ENCODE measurements at regions not wholly inside any gene's neighbourhood (a gene's known extent, or its start where the extent isn't known, plus 50 kb on each side); places are given as distances from the start of the nearest gene placed in this dataset.

GRCh38 chr11:45371251-45372115 lies 85.3 kb upstream of the SYT13 start:
- no peaks in the 10 kb centered on the region for H3K9me3 ChIP-seq (ENCODE audit: insufficient read depth, low read depth, low read length)
- peaks cover 3% of the 10 kb centered on the region for H3K36me3 Mint-ChIP-seq (ENCODE audit: low read depth, unreplicated experiment)
- no peaks in the 10 kb centered on the region for H3K36me3 ChIP-seq (ENCODE audit: insufficient read depth, low read length)
- no peaks in the 10 kb centered on the region for H3K4me1 ChIP-seq (ENCODE audit: insufficient read depth, low read length)
- H4K20me1 ChIP-seq (ENCODE audit: insufficient read depth, low read length), result no peaks in the 10 kb centered on the region
- no peak overlapping the region for H3K27ac ChIP-seq (ENCODE audit: low read depth, low read length)
- H2AFZ ChIP-seq (ENCODE audit: low read depth, low read length), result peak overlapping the region; percentile 64
- H3K79me2 ChIP-seq (ENCODE audit: insufficient read depth, low read length), result no peaks in the 10 kb centered on the region
- no peak for FAIRE-seq
- no peak overlapping the region for H3K4me3 Mint-ChIP-seq (ENCODE audit: unreplicated experiment)
- no peak overlapping the region for H3K27ac Mint-ChIP-seq (ENCODE audit: unreplicated experiment)
- peak overlapping the region; percentile 76 for H3K4me2 ChIP-seq (ENCODE audit: low read length)
- peak; percentile 8 for DNase-seq (ENCODE audit: low read depth)
- H3K9me3 Mint-ChIP-seq (ENCODE audit: unreplicated experiment), result peaks cover 10% of the 10 kb centered on the region
- H3K9ac ChIP-seq (ENCODE audit: low read length), result no peak overlapping the region
- peaks cover 55% of the 10 kb centered on the region for H3K27me3 ChIP-seq (ENCODE audit: insufficient read depth, low read length)
- H3K27me3 Mint-ChIP-seq (ENCODE audit: low read depth, unreplicated experiment), result peaks cover 99% of the 10 kb centered on the region
- TF ChIP-seq, protein P1, sequence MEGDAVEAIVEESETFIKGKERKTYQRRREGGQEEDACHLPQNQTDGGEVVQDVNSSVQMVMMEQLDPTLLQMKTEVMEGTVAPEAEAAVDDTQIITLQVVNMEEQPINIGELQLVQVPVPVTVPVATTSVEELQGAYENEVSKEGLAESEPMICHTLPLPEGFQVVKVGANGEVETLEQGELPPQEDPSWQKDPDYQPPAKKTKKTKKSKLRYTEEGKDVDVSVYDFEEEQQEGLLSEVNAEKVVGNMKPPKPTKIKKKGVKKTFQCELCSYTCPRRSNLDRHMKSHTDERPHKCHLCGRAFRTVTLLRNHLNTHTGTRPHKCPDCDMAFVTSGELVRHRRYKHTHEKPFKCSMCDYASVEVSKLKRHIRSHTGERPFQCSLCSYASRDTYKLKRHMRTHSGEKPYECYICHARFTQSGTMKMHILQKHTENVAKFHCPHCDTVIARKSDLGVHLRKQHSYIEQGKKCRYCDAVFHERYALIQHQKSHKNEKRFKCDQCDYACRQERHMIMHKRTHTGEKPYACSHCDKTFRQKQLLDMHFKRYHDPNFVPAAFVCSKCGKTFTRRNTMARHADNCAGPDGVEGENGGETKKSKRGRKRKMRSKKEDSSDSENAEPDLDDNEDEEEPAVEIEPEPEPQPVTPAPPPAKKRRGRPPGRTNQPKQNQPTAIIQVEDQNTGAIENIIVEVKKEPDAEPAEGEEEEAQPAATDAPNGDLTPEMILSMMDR (IDR thresholded peaks at IDR 0.05; ENCODE audit: insufficient read depth, low read depth, low read length), result peak; percentile 94
- no peak for TF ChIP-seq EZH2 (IDR thresholded peaks at IDR 0.05; ENCODE audit: insufficient read depth, low read length)
- H3K4me1 Mint-ChIP-seq (ENCODE audit: low read depth, unreplicated experiment), result no peaks in the 10 kb centered on the region
- H3K4me3 ChIP-seq (ENCODE audit: insufficient read depth, low read depth, low read length), result no peak overlapping the region

DNA sequence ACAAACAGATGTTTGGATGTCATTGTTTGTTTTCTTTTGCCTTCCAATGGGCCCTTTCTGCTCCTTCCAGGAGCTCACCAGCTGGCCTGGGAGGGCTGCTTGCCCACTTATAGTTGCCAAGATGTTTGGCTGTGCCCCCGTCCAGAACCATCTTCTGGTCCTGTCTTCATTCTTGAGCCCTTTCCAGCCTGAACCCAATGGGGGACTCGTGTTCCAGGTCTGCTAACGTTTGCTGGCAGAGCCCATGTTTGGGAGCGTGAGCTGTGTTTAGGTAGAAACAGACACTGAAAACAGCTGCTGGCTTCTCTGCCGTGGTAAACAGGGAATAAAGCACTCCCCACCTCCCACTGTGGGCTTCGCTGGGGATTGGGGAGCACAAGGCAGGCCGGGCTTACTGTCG lies 83.2 kb upstream of the SYT13 start:
- Histone ChIP-seq H3K27me3 (ENCODE audit: insufficient read depth, low read length) (peaks cover 47% of the 10 kb centered on the region), H3K27ac (ENCODE audit: low read depth, low read length) (no peak overlapping the region), H3K79me2 (ENCODE audit: insufficient read depth, low read length) (no peaks in the 10 kb centered on the region), H4K20me1 (ENCODE audit: insufficient read depth, low read length) (no peaks in the 10 kb centered on the region), H3K4me2 (ENCODE audit: low read length) (no peak overlapping the region), H3K9me3 (ENCODE audit: insufficient read depth, low read depth, low read length) (no peaks in the 10 kb centered on the region), H2AFZ (ENCODE audit: low read depth, low read length) (no peak overlapping the region), H3K4me1 (ENCODE audit: insufficient read depth, low read length) (no peaks in the 10 kb centered on the region), H3K4me3 (ENCODE audit: insufficient read depth, low read depth, low read length) (no peak overlapping the region), H3K36me3 (ENCODE audit: insufficient read depth, low read length) (no peaks in the 10 kb centered on the region), H3K9ac (ENCODE audit: low read length) (no peak overlapping the region)
- DNase-seq (ENCODE audit: low read depth), result no peak
- H3K27ac Mint-ChIP-seq (ENCODE audit: unreplicated experiment), result no peak overlapping the region
- no peaks in the 10 kb centered on the region for H3K4me1 Mint-ChIP-seq (ENCODE audit: low read depth, unreplicated experiment)
- H3K27me3 Mint-ChIP-seq (ENCODE audit: low read depth, unreplicated experiment), result peaks cover 99% of the 10 kb centered on the region
- no peak for TF ChIP-seq EZH2 (IDR thresholded peaks at IDR 0.05; ENCODE audit: insufficient read depth, low read length)
- TF ChIP-seq, protein P1 (IDR thresholded peaks at IDR 0.05; ENCODE audit: insufficient read depth, low read depth, low read length), result no peak
- no peaks in the 10 kb centered on the region for H3K36me3 Mint-ChIP-seq (ENCODE audit: low read depth, unreplicated experiment)
- no peak for FAIRE-seq
- H3K4me3 Mint-ChIP-seq (ENCODE audit: unreplicated experiment), result no peak overlapping the region
- H3K9me3 Mint-ChIP-seq (ENCODE audit: unreplicated experiment), result peaks cover 4% of the 10 kb centered on the region

GRCh38 chr11:45368697-45369096 lies 82.6 kb upstream of the SYT13 start:
- Histone ChIP-seq H3K4me2 (ENCODE audit: low read length) (no peak overlapping the region), H3K4me1 (ENCODE audit: insufficient read depth, low read length) (no peaks in the 10 kb centered on the region), H3K9me3 (ENCODE audit: insufficient read depth, low read depth, low read length) (no peaks in the 10 kb centered on the region), H3K4me3 (ENCODE audit: insufficient read depth, low read depth, low read length) (no peak overlapping the region), H2AFZ (ENCODE audit: low read depth, low read length) (no peak overlapping the region), H3K27me3 (ENCODE audit: insufficient read depth, low read length) (peaks cover 45% of the 10 kb centered on the region), H4K20me1 (ENCODE audit: insufficient read depth, low read length) (no peaks in the 10 kb centered on the region), H3K79me2 (ENCODE audit: insufficient read depth, low read length) (no peaks in the 10 kb centered on the region), H3K36me3 (ENCODE audit: insufficient read depth, low read length) (no peaks in the 10 kb centered on the region), H3K9ac (ENCODE audit: low read length) (no peak overlapping the region), H3K27ac (ENCODE audit: low read depth, low read length) (no peak overlapping the region)
- Mint-ChIP-seq H3K9me3 (ENCODE audit: unreplicated experiment) (peaks cover 4% of the 10 kb centered on the region), H3K27me3 (ENCODE audit: low read depth, unreplicated experiment) (peaks cover 99% of the 10 kb centered on the region), H3K4me3 (ENCODE audit: unreplicated experiment) (no peak overlapping the region), H3K4me1 (ENCODE audit: low read depth, unreplicated experiment) (no peaks in the 10 kb centered on the region), H3K27ac (ENCODE audit: unreplicated experiment) (no peak overlapping the region), H3K36me3 (ENCODE audit: low read depth, unreplicated experiment) (no peaks in the 10 kb centered on the region)
- FAIRE-seq (no peak), DNase-seq (ENCODE audit: low read depth) (no peak)
- TF ChIP-seq EZH2 (IDR thresholded peaks at IDR 0.05; ENCODE audit: insufficient read depth, low read length), result no peak
- TF ChIP-seq, protein P1 (IDR thresholded peaks at IDR 0.05; ENCODE audit: insufficient read depth, low read depth, low read length), result no peak
